ENCODE measurements at regions not wholly inside any gene's neighbourhood (a gene's known extent, or its start where the extent isn't known, plus 50 kb on each side); places are given as distances from the start of the nearest gene placed in this dataset.

DNA sequence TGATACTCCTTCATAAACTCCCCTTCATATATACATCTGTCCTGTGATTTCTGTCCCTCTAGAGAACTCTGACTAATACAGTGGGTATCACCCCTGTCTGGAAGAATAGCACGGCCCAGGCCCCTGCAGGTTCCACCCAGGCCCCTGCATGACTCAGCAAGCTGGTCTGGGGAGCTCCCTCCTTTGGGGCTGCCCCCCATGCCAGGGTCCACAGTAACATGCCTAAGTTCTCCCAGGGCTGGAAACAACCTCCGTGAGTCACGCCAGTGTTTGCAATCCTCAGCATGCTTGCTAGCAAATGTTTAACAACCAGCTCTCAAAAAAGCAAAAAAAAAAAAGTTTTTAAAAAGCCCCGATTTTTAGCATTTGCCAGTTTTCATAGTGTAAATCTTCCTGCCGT is 134.3 kb upstream of the CDH4 start:
- no peaks in the 10 kb centered on the region for H3K36me3 ChIP-seq (replicated peaks)
- in situ Hi-C loops (cut with MboI; ENCODE audit: low sequenced_read_pairs): no loop called here
- DNase-seq (ENCODE audit: low spot score in 2 of 2): no peak
- no peaks in the 10 kb centered on the region for H3K27me3 ChIP-seq (ENCODE audit: low read depth)
- no peaks in the 10 kb centered on the region for H3K4me1 ChIP-seq
- no peaks in the 10 kb centered on the region for H3K9me3 ChIP-seq
- H3K4me3 ChIP-seq: no peak overlapping the region

DNA sequence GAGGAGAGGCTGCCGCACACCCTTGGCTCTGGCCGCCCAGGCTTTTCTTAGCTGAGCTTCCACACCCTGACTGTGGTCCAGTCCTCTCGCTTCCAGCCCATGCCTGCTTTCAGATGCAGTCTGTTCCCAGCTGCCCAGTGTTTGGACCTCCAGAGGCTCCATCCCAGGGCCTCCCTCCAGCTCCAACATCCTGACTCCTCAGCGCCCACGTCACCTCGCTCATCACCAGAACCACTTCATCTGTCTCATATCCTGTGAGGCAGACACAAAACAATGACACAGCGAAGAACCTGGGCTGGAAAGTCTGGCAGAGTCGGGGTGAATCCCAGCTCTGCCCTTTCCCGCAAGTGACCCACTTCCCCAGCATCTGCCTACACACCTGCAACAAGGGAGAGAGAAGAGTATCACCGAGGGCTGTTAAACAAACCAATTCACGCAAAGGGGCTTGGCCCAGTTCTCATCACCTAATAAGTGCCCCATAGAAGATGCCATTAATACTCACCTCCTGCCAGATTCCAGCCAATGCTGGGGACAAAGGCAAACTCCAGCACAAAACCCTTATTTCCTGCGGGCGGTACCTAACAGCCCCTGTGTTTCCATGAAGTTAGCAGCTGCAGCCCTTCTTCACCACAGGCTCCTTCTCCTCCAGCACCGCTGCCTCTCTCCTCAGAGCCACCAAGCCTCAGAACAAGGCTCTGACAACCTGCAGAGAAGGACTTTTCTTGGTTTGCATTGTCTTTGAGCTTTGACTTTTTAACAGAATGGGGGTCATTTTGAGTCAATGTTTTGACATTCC is 133.4 kb upstream of the CDH4 start:
- in situ Hi-C loops (cut with MboI; ENCODE audit: low sequenced_read_pairs): no loop called here
- Histone ChIP-seq H3K4me1 (no peaks in the 10 kb centered on the region), H3K27me3 (ENCODE audit: low read depth) (no peaks in the 10 kb centered on the region), H3K4me3 (no peak overlapping the region), H3K36me3 (replicated peaks) (no peaks in the 10 kb centered on the region), H3K9me3 (no peaks in the 10 kb centered on the region)
- no peak for DNase-seq (ENCODE audit: low spot score in 2 of 2)

DNA sequence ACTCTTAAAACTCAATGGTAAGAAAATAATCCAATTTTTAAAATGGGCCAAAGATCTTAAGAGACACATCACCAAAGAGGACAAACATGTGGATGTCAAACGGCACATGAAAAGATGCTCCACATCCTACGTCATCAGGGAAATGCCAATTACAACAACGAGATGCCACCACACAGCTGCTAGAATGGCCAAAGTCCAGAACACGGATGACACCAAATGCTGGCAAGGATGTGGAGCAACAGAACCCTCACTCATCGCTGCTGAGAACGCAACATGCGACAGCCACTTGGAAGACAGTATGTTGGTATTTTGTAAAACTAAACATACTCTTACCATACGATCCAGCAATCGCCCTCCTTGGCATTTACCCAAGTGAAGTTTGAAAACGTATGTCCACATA is 132.8 kb upstream of the CDH4 start:
- H3K9me3 ChIP-seq: no peaks in the 10 kb centered on the region
- in situ Hi-C loops (cut with MboI; ENCODE audit: low sequenced_read_pairs): no loop called here
- no peaks in the 10 kb centered on the region for H3K27me3 ChIP-seq (ENCODE audit: low read depth)
- DNase-seq (ENCODE audit: low spot score in 2 of 2): no peak
- H3K36me3 ChIP-seq (replicated peaks): no peaks in the 10 kb centered on the region
- no peaks in the 10 kb centered on the region for H3K4me1 ChIP-seq
- H3K4me3 ChIP-seq: no peak overlapping the region

DNA sequence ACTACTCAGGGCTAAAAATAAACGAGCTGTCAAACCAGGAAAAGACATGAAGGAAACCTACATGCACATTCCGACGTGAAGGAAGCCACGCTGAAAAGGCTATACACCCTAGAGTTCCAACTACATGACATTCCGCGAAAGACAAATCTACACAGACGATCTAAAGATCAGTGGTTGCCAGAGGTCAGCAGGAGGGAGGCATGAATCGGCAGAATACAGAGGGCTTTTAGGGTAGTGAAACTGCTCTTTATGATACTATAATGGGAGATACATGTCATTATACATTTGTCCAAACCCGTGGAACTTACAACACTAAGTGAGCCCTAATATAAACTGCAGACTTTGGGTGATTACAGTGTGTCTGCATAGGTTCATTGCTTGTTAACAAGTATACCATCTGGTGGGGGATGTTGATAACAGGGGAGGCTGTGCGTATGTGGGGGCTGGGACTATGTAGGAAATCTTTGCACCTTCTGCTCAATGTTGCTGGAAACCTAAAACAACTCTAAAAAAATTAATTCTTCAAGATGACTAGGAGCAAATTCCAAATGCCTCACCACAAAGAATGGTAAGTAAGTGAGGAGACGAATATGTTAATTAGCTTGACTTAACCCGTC is 132.2 kb upstream of the CDH4 start:
- no peaks in the 10 kb centered on the region for H3K27me3 ChIP-seq (ENCODE audit: low read depth)
- H3K4me3 ChIP-seq: no peak overlapping the region
- DNase-seq (ENCODE audit: low spot score in 2 of 2): no peak
- no peaks in the 10 kb centered on the region for H3K36me3 ChIP-seq (replicated peaks)
- no peaks in the 10 kb centered on the region for H3K9me3 ChIP-seq
- in situ Hi-C loops (cut with MboI; ENCODE audit: low sequenced_read_pairs): no loop called here
- no peaks in the 10 kb centered on the region for H3K4me1 ChIP-seq

DNA sequence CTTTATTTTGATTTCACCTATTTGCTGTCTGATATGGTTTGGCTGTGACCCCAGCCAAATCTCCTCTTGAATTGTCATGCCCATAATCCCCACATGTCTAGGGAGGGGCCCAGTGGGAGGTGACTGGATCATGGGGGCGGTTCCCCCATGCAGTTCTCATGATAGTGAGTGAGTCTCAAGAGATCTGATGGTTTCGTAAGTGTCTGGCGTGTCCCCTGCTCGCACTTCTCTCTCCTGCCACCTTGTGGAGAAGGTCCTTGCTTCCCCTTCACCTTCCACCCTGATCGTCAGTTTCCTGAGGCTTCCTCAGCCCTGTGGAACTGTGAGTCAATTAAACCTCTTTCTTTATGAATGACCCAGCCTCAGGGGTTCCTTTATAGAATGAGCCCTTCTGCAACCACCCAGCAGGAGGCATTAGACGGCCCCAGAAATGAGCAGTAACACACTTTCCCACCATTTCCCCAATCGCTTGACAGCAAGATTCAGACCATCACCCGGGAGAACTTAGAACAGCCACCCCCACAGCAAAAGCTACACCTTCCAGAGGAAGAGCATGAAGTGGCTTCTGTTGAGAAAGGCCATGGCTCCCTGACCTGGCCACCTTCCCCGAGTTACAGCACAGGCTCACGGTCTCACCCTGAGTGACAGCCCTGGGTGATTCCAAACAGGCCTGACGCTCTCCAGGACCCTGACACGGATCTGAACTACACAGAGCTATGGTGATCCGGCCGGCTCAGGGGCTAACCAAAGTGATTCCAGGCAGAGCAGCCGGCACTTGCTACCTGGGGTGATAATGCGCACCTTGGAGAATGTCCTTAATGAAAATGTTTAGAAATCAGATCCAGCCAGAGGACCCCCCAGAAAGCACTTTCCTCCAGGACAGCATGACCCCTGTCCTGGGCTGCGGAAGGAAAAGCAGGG is 131.2 kb upstream of the CDH4 start:
- in situ Hi-C loops (cut with MboI; ENCODE audit: low sequenced_read_pairs): no loop called here
- Histone ChIP-seq H3K9me3 (no peaks in the 10 kb centered on the region), H3K4me3 (no peak overlapping the region), H3K27me3 (ENCODE audit: low read depth) (no peaks in the 10 kb centered on the region), H3K36me3 (replicated peaks) (no peaks in the 10 kb centered on the region), H3K4me1 (no peaks in the 10 kb centered on the region)
- DNase-seq (ENCODE audit: low spot score in 2 of 2): no peak

DNA sequence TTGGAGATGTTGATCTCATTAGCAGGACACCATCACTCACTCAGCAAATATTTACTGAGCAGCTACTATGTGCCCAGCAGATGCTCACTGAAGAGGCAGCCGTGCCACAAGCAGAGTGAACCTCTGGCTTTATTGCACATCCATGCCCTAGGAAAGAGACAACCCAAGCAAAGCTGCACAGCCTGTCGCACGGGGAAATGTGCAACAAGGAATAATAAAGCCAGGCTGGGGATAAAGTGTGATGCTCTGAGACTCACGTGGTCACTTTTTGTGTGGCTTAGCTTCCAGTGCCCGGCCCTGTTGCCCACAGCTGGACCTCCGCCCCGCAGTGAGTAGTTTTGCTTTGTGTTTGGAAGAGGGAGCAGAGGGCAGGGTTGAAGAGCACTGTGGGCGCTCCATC is 130.4 kb upstream of the CDH4 start:
- no peaks in the 10 kb centered on the region for H3K27me3 ChIP-seq (ENCODE audit: low read depth)
- H3K36me3 ChIP-seq (replicated peaks): no peaks in the 10 kb centered on the region
- no peak overlapping the region for H3K4me3 ChIP-seq
- no peaks in the 10 kb centered on the region for H3K4me1 ChIP-seq
- H3K9me3 ChIP-seq: no peaks in the 10 kb centered on the region
- in situ Hi-C loops (cut with MboI; ENCODE audit: low sequenced_read_pairs): no loop called here
- no peak for DNase-seq (ENCODE audit: low spot score in 2 of 2)

DNA sequence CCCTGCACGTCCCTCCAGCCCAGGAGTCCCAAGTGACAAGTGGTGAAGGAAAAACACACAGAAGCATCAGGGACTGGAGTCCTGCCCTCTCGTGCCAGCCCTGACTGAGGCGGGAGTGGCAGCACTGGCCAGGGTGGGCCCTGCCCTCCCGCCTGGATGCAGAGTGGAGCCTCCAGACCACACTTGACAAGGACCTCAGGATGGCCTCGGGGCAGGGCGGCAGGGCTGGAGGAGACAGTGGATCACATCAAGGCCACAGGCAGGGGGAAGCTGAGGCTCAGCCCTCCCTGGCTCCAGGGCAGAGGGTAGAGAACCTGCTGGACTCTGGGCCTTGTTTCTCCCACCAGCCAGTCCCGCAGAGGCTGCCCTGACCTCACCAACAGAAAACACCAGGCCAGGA is 128.8 kb upstream of the CDH4 start:
- Histone ChIP-seq H3K9me3 (no peaks in the 10 kb centered on the region), H3K4me3 (no peak overlapping the region), H3K4me1 (no peaks in the 10 kb centered on the region), H3K36me3 (replicated peaks) (no peaks in the 10 kb centered on the region), H3K27me3 (ENCODE audit: low read depth) (no peaks in the 10 kb centered on the region)
- in situ Hi-C loops (cut with MboI; ENCODE audit: low sequenced_read_pairs): no loop called here
- no peak for DNase-seq (ENCODE audit: low spot score in 2 of 2)

DNA sequence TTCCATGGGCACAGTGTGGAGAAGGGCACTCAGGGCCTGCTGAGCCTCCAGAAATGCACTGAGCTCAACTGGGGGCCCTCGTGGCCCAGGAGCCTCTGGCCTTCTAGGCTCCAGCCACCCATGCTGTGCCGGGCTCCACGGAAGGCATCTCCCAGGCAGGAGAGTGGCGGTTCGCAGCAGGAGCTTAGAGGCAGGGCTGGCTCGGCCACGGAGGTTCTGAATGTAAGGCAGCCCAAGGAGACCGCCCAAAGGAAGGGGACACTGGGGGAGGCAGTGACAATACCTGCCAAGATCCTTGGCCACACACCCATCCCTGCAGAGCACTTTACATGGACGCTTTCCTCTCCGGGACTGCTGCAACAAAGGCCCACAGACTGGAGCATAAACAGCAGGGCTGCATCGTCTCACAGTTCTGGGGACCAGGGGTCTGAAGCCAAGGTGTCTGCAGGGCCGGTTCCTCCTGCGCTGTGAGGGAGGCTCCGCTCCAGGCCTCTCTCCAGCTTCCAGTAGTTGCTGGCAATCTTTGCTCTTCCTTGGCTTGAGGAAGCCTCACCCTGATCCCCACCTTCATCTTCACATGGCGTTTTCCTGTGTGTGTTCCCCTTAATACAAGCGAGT is 128.2 kb upstream of the CDH4 start:
- Histone ChIP-seq H3K27me3 (ENCODE audit: low read depth) (no peaks in the 10 kb centered on the region), H3K9me3 (no peaks in the 10 kb centered on the region), H3K4me3 (no peak overlapping the region), H3K36me3 (replicated peaks) (no peaks in the 10 kb centered on the region), H3K4me1 (no peaks in the 10 kb centered on the region)
- DNase-seq (ENCODE audit: low spot score in 2 of 2): no peak
- in situ Hi-C loops (cut with MboI; ENCODE audit: low sequenced_read_pairs): no loop called here

DNA sequence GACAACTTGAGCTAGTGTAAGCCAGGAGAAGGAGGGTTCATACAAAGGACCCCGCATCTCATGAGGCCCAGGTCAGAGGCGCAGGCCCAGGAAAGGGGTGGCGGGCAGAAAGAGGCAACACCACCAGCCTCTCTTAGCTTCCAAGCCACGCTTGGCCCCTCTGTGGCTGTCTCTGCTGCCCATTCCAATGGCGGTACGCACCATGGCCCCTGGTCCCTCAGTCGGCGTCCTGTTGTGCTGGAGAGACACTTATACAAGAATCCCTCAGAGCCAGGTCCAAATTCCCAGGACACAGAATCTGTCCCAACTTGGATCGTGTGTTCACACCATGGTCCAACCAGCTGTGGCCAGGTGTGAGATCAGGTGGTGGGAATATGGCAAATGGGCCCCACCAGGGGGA is 127.0 kb upstream of the CDH4 start:
- H3K36me3 ChIP-seq (replicated peaks): no peaks in the 10 kb centered on the region
- H3K4me3 ChIP-seq: no peak overlapping the region
- H3K4me1 ChIP-seq: no peaks in the 10 kb centered on the region
- no peaks in the 10 kb centered on the region for H3K9me3 ChIP-seq
- H3K27me3 ChIP-seq (ENCODE audit: low read depth): no peaks in the 10 kb centered on the region
- DNase-seq (ENCODE audit: low spot score in 2 of 2): no peak
- in situ Hi-C loops (cut with MboI; ENCODE audit: low sequenced_read_pairs): no loop called here

DNA sequence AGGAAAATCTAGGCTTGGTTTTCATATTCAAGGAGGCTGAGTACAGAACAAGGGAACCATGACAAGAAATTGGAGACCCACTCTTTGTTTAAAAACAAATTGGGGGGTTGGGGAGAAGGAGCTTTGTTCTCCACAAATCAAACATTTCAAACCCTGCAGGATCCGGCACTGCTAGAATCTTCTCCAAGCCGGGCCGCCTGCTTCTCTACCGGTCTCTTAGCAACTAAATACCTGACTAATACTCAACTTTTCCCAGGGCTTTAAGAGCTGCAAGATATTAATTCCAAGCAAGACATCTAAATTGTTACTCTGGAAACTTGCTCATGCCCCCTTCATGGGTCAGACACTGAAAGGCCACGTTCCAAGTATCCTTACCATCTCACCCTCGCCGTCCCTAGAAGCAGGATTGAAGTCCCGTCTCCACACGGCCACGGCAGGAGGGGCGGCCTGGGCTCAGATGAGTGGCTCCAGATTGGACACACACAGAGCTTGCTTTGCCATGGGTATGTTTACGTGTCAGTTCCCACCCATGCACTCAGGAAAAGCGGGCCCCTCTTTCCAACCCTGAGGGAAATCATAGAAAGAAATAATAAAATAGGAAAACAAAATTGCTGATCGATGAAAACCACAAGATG is 126.4 kb upstream of the CDH4 start:
- Histone ChIP-seq H3K4me1 (no peaks in the 10 kb centered on the region), H3K27me3 (ENCODE audit: low read depth) (no peaks in the 10 kb centered on the region), H3K36me3 (replicated peaks) (no peaks in the 10 kb centered on the region), H3K9me3 (no peaks in the 10 kb centered on the region), H3K4me3 (no peak overlapping the region)
- DNase-seq (ENCODE audit: low spot score in 2 of 2): no peak
- in situ Hi-C loops (cut with MboI; ENCODE audit: low sequenced_read_pairs): no loop called here

DNA sequence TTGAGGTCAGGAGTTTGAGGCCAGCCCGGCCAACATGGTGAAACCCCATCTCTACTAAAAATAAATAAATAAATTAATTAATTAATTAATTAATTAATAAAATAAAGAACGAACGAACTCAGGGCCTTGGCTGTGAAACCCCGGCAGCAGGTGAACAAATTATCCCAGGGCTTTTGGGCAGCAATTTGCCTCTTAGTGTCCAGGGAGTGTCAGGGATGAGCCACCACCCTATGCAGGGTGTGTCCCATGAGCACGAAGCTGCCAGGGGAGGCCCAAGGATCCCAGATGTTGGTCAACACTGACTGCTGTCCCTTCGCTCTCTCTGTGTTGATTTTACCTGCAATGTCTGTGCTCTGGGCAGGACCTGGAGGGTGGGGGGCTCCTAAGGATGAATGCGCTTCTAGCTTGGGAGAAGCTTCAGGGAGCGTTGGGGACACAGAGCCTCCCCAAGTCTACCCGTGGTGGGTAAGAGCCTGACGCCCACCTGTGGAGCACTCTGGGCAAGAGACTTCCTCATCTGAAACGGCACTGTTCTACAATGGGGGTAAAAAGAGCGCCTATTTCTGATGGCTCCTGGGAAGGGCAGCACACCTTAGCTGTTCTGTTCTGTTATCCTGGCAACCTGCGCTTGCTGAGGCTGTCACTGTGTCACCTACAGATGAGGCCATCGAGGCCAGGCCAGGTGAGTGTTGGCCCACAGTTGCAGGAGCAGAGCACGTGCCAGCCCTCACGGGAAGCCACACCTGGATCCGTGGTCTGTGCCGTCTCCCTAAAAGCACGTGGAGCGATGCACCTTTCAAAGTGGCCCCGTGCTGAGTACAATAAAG is 125.5 kb upstream of the CDH4 start:
- H3K9me3 ChIP-seq: no peaks in the 10 kb centered on the region
- DNase-seq (ENCODE audit: low spot score in 2 of 2): no peak
- no peak overlapping the region for H3K4me3 ChIP-seq
- H3K27me3 ChIP-seq (ENCODE audit: low read depth): no peaks in the 10 kb centered on the region
- no peaks in the 10 kb centered on the region for H3K4me1 ChIP-seq
- H3K36me3 ChIP-seq (replicated peaks): no peaks in the 10 kb centered on the region
- in situ Hi-C loops (cut with MboI; ENCODE audit: low sequenced_read_pairs): no loop called here

DNA sequence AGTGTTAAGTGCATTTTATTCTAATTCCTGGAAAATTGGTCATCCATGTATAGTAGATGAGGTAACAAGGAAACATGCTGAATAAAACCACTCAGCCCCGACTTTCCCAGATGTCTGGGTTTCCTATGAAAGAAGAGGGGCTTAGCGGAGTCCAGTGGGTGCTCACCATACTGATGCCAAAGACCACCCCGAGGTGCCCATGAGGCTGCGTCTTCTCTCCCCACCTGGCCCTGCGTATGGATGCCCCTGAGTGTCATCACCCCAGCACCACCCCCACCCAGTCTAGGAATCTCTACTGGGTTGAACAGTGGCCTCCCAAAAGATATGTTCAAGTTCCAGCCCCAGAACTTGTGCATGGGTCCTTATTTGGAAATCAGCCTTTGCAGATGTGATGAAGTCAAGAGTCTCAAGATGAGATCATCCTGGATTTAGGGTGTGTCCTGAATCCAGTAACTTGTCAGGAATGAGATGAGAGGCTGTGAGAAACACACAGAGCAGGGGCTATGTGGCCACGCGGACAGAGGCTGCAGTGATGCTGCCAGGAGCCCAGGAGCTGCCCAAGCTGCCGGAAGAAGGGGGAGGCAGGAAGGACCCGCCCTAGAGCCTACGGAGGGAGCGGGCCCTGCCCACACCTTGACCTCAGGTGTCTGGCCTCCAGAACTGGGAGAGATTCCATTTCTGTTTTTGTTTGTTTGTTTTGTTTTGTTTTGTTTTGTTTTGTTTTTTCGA is 124.6 kb upstream of the CDH4 start:
- H3K36me3 ChIP-seq (replicated peaks): no peaks in the 10 kb centered on the region
- no peak for DNase-seq (ENCODE audit: low spot score in 2 of 2)
- H3K4me3 ChIP-seq: no peak overlapping the region
- H3K27me3 ChIP-seq (ENCODE audit: low read depth): no peaks in the 10 kb centered on the region
- no peaks in the 10 kb centered on the region for H3K4me1 ChIP-seq
- in situ Hi-C loops (cut with MboI; ENCODE audit: low sequenced_read_pairs): no loop called here
- H3K9me3 ChIP-seq: no peaks in the 10 kb centered on the region
